SK-N-SH (cell line): ENCODE measurements at regions not wholly inside any gene's neighbourhood (a gene's known extent, or its start where the extent isn't known, plus 50 kb on each side); places are given as distances from the start of the nearest gene placed in this dataset.

Experiments used
- CTCF ChIA-PET: fragments of 300-600, 350-600 bp; formaldehyde crosslinking; extraction: SDS; loops from one replicate; lab custom pipeline; 2021; lab: Yijun Ruan, JAX
- POLR2A ChIA-PET: fragments of 350-600 bp; sonication (Branson Sonifier 250); formaldehyde crosslinking; extraction: SDS; loops from one replicate; lab custom pipeline; 2020; ENCODE audit warnings: antibody characterized with exemption, inconsistent platforms; lab: Yijun Ruan, JAX
- DNase-seq: peaks from one replicate; pipeline ENCODE4 v3.0.0; 2012
- H2AFZ ChIP-seq: fragments of 200-600 bp; sonication (generic); 2 replicates; pipeline ENCODE4 v1.8.1; 2016; ENCODE audit warnings: antibody characterized with exemption, mild to moderate bottlenecking, low read depth
- H3F3A ChIP-seq: fragments of 200-600 bp; sonication (generic); replicated peaks from 2 replicates; pipeline ENCODE3; 2016; ENCODE audit warnings: antibody characterized with exemption, mild to moderate bottlenecking; ENCODE audit not compliant: insufficient read depth
- H3K27ac ChIP-seq, 2 experiments: fragments of 200-500 bp in 1 of 2; fragments of 200-600 bp in 1 of 2; sonication (Bioruptor generic) in 1 of 2; sonication (generic), shearing (Covaris generic) in 1 of 2; 2 replicates each; pipeline versions ENCODE4 v1.5.1 to v1.6.1; 2014 to 2016; ENCODE audit warnings: low read depth in 2 of 2, inconsistent platforms in 1 of 2, low read length in 1 of 2, mild to moderate bottlenecking in 1 of 2, mixed read lengths in 1 of 2
- H3K27me3 ChIP-seq: fragments of 200-600 bp; sonication (generic), shearing (Covaris generic); 2 replicates; pipeline ENCODE4 v1.6.1; 2016; ENCODE audit warnings: mixed run types; ENCODE audit not compliant: insufficient read depth
- H3K36me3 ChIP-seq, 2 experiments: fragments of 200-500 bp in 1 of 2; fragments of 200-600 bp in 1 of 2; sonication (Bioruptor generic) in 1 of 2; sonication (generic) in 1 of 2; replicated peaks in 1 of 2; 2 replicates each; pipeline versions ENCODE3 to v1.5.1; 2014 to 2016; ENCODE audit warnings: low read length in 1 of 2, mild to moderate bottlenecking in 1 of 2; ENCODE audit not compliant: insufficient read depth in 2 of 2, control insufficient read depth in 1 of 2
- H3K4me1 ChIP-seq, 2 experiments: fragments of 200-500 bp in 1 of 2; fragments of 200-600 bp in 1 of 2; sonication (Bioruptor generic) in 1 of 2; sonication (generic), shearing (Covaris generic) in 1 of 2; 2 replicates each; pipeline versions ENCODE4 v1.5.1 to v1.6.1; 2014 to 2016; ENCODE audit warnings: low read depth in 1 of 2, low read length in 1 of 2, mixed run types in 1 of 2; ENCODE audit not compliant: insufficient read depth in 2 of 2, control insufficient read depth in 1 of 2
- H3K4me2 ChIP-seq: fragments of 200-600 bp; sonication (generic), shearing (Covaris generic); 2 replicates; pipeline ENCODE4 v1.6.1; 2017; ENCODE audit warnings: mixed run types
- H3K4me3 ChIP-seq, 2 experiments: fragments of 200-500 bp in 1 of 2; fragments of 200-600 bp in 1 of 2; sonication (Bioruptor generic) in 1 of 2; sonication (generic), shearing (Covaris generic) in 1 of 2; 2 replicates each; pipeline versions ENCODE4 v1.5.1 to v1.8.1; 2014 to 2016; ENCODE audit warnings: low read depth in 2 of 2, inconsistent platforms in 1 of 2, low read length in 1 of 2, mild to moderate bottlenecking in 1 of 2, mixed read lengths in 1 of 2, moderate library complexity in 1 of 2
- H3K79me2 ChIP-seq: fragments of 200-600 bp; sonication (generic); 2 replicates; pipeline ENCODE4 v1.8.1; 2017; ENCODE audit warnings: mild to moderate bottlenecking; ENCODE audit not compliant: insufficient read depth
- H3K9ac ChIP-seq: fragments of 200-600 bp; sonication (generic); 2 replicates; pipeline ENCODE4 v1.6.1; 2017; ENCODE audit warnings: mixed run types
- H3K9me2 ChIP-seq: fragments of 200-600 bp; sonication (generic); 2 replicates; pipeline ENCODE4 v1.6.1; 2017; ENCODE audit warnings: mixed run types
- H3K9me3 ChIP-seq: fragments of 200-600 bp; sonication (generic); 2 replicates; pipeline ENCODE4 v1.6.1; 2017; ENCODE audit warnings: mixed run types, mild to moderate bottlenecking, moderate library complexity
- H4K20me1 ChIP-seq: fragments of 200-600 bp; sonication (generic); 2 replicates; pipeline ENCODE4 v1.6.1; 2017; ENCODE audit warnings: mild to moderate bottlenecking, mixed run types; ENCODE audit not compliant: insufficient read depth
- ELF1 ChIP-seq: IDR thresholded peaks from 2 replicates; pipeline ENCODE4 v1.4.0; 2012
- EP300 ChIP-seq, 2 experiments: IDR thresholded peaks; 2 replicates each; pipeline versions ENCODE4 v1.4.0 to v1.6.1; 2012; ENCODE audit warnings: borderline replicate concordance in 1 of 2, low read depth in 1 of 2, low read length in 1 of 2
- FOXJ3 ChIP-seq: sonication (generic); formaldehyde crosslinking; IDR thresholded peaks from 2 replicates; pipeline ENCODE4 v1.5.1; 2020; ENCODE audit warnings: mild to moderate bottlenecking, missing genetic modification reagents
- JUND ChIP-seq: IDR thresholded peaks from 2 replicates; pipeline ENCODE4 v1.4.0; 2012
- MEF2A ChIP-seq: IDR thresholded peaks from 2 replicates; pipeline ENCODE4 v1.4.0; 2012; ENCODE audit warnings: low read depth, borderline replicate concordance
- RCOR1 ChIP-seq: fragments of 150-350 bp; IDR thresholded peaks from 2 replicates; pipeline ENCODE4 v1.6.1; 2017; ENCODE audit warnings: antibody characterized with exemption, low read length
- SMC3 ChIP-seq: IDR thresholded peaks from 2 replicates; pipeline ENCODE4 v1.6.1; 2012; ENCODE audit warnings: low read depth, low read length, improper control_type of control experiment
- TCF12 ChIP-seq: IDR thresholded peaks from 2 replicates; pipeline ENCODE4 v1.4.0; 2012
- TEAD4 ChIP-seq: IDR thresholded peaks from 2 replicates; pipeline ENCODE4 v1.4.0; 2012; ENCODE audit warnings: mild to moderate bottlenecking, borderline replicate concordance; ENCODE audit not compliant: insufficient read depth
- USF1 ChIP-seq: IDR thresholded peaks from 2 replicates; pipeline ENCODE4 v1.4.0; 2012; ENCODE audit warnings: low read depth, borderline replicate concordance
- WGBS: methylation state at CpG from one replicate; pipeline ENCODE4 v1.1.6; 2017; ENCODE audit warnings: low lambda C conversion rate; 5-methylcytosine and 5-hydroxymethylcytosine counted together
- TF ChIP-seq, protein P1 (sequence below): IDR thresholded peaks from 2 replicates; pipeline ENCODE4 v1.6.1; 2012; ENCODE audit warnings: mild to moderate bottlenecking, low read depth, low read length, moderate library complexity
- TF ChIP-seq, protein P2 (sequence below): IDR thresholded peaks from 2 replicates; pipeline ENCODE4; 2012
- TF ChIP-seq, protein P3 (sequence below): fragments of 200-600 bp; sonication (generic); IDR thresholded peaks from 2 replicates; pipeline ENCODE4 v1.6.1; 2017; ENCODE audit warnings: antibody characterized with exemption, mild to moderate bottlenecking, moderate library complexity

- Histone ChIP-seq H3K36me3 (no peaks in the 10 kb centered on the region), H3K9me2 (no peaks in the 10 kb centered on the region), H3K27ac (no peak overlapping the region), H3K4me3 (no peak overlapping the region), H3K27me3 (no peaks in the 10 kb centered on the region), H3K4me1 (no peaks in the 10 kb centered on the region), H3K9ac (no peak overlapping the region), H3K9me3 (no peaks in the 10 kb centered on the region), H3K79me2 (no peaks in the 10 kb centered on the region), H3F3A (no peaks in the 10 kb centered on the region), H3K4me2 (no peak overlapping the region), H2AFZ (no peak overlapping the region), H4K20me1 (no peaks in the 10 kb centered on the region)
- no peak for DNase-seq
- TF ChIP-seq SMC3 (no peak), TCF12 (no peak), ELF1 (no peak), RCOR1 (no peak), TEAD4 (no peak), MEF2A (no peak), JUND (no peak), FOXJ3 (CRISPR knock-in tag) (no peak), USF1 (no peak), EP300 (IDR thresholded peaks at IDR 0.05; ENCODE audit: borderline replicate concordance in 1 of 2, low read depth in 1 of 2, low read length in 1 of 2) (no peak)
- TF ChIP-seq, protein P1, sequence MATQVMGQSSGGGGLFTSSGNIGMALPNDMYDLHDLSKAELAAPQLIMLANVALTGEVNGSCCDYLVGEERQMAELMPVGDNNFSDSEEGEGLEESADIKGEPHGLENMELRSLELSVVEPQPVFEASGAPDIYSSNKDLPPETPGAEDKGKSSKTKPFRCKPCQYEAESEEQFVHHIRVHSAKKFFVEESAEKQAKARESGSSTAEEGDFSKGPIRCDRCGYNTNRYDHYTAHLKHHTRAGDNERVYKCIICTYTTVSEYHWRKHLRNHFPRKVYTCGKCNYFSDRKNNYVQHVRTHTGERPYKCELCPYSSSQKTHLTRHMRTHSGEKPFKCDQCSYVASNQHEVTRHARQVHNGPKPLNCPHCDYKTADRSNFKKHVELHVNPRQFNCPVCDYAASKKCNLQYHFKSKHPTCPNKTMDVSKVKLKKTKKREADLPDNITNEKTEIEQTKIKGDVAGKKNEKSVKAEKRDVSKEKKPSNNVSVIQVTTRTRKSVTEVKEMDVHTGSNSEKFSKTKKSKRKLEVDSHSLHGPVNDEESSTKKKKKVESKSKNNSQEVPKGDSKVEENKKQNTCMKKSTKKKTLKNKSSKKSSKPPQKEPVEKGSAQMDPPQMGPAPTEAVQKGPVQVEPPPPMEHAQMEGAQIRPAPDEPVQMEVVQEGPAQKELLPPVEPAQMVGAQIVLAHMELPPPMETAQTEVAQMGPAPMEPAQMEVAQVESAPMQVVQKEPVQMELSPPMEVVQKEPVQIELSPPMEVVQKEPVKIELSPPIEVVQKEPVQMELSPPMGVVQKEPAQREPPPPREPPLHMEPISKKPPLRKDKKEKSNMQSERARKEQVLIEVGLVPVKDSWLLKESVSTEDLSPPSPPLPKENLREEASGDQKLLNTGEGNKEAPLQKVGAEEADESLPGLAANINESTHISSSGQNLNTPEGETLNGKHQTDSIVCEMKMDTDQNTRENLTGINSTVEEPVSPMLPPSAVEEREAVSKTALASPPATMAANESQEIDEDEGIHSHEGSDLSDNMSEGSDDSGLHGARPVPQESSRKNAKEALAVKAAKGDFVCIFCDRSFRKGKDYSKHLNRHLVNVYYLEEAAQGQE = no peak
- TF ChIP-seq, protein P2, sequence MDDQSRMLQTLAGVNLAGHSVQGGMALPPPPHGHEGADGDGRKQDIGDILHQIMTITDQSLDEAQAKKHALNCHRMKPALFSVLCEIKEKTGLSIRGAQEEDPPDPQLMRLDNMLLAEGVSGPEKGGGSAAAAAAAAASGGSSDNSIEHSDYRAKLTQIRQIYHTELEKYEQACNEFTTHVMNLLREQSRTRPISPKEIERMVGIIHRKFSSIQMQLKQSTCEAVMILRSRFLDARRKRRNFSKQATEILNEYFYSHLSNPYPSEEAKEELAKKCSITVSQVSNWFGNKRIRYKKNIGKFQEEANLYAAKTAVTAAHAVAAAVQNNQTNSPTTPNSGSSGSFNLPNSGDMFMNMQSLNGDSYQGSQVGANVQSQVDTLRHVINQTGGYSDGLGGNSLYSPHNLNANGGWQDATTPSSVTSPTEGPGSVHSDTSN = no peak
- TF ChIP-seq, protein P3, sequence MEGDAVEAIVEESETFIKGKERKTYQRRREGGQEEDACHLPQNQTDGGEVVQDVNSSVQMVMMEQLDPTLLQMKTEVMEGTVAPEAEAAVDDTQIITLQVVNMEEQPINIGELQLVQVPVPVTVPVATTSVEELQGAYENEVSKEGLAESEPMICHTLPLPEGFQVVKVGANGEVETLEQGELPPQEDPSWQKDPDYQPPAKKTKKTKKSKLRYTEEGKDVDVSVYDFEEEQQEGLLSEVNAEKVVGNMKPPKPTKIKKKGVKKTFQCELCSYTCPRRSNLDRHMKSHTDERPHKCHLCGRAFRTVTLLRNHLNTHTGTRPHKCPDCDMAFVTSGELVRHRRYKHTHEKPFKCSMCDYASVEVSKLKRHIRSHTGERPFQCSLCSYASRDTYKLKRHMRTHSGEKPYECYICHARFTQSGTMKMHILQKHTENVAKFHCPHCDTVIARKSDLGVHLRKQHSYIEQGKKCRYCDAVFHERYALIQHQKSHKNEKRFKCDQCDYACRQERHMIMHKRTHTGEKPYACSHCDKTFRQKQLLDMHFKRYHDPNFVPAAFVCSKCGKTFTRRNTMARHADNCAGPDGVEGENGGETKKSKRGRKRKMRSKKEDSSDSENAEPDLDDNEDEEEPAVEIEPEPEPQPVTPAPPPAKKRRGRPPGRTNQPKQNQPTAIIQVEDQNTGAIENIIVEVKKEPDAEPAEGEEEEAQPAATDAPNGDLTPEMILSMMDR = no peak
- ChIA-PET CTCF (no interaction called here), POLR2A (no interaction called here)
- WGBS = 89% methylated on average over 3 of the region's 3 CpGs
Measured at GRCh38 chr10:21452203-21452602, 73.3 kb downstream of the SKIDA1 start.
